HG03196 (cell line): ENCODE measurements at regions not wholly inside any gene's neighbourhood (a gene's known extent, or its start where the extent isn't known, plus 50 kb on each side); places are given as distances from the start of the nearest gene placed in this dataset.

Experiments used
- ATAC-seq: cut with Tn5 transposase; IDR thresholded peaks from one replicate; pipeline ENCODE4 v1.9.1; 2021; ENCODE audit not compliant: unreplicated experiment

- no peak for ATAC-seq
Observed at GRCh38 chr4:144302704-144303536, 162.4 kb upstream of the GYPA start.

GRCh38 chr4:144304025-144304424, 163.5 kb upstream of the GYPA start:
- ATAC-seq, result no peak

GRCh38 chr4:144310535-144310934, 170.0 kb upstream of the GYPA start:
- no peak for ATAC-seq

- ATAC-seq, result no peak
Observed at GRCh38 chr4:144313370-144313769, 172.9 kb upstream of the GYPA start.

- no peak for ATAC-seq
Observed at GRCh38 chr4:144316869-144317268, 176.4 kb upstream of the GYPA start.

- ATAC-seq, result no peak
Observed at GRCh38 chr4:144318797-144319196, 178.3 kb upstream of the GYPA start.

- no peak for ATAC-seq
Observed at GRCh38 chr4:144336633-144337032, 196.1 kb upstream of the GYPA start.

GRCh38 chr4:144338148-144338547, 197.6 kb upstream of the GYPA start:
- no peak for ATAC-seq

GRCh38 chr4:144338834-144339233, 198.3 kb upstream of the GYPA start:
- no peak for ATAC-seq

GRCh38 chr4:144340931-144341330, 200.4 kb upstream of the GYPA start:
- no peak for ATAC-seq

- no peak for ATAC-seq
Observed at GRCh38 chr4:144342949-144343760, 202.6 kb upstream of the GYPA start.

- no peak for ATAC-seq
Observed at GRCh38 chr4:144347121-144347520, 206.6 kb upstream of the GYPA start.

- ATAC-seq, result no peak
Observed at GRCh38 chr4:144350706-144351105, 210.2 kb upstream of the GYPA start.

- ATAC-seq, result no peak
Observed at GRCh38 chr4:144351306-144351705, 210.8 kb upstream of the GYPA start.

GRCh38 chr4:144353292-144353691, 212.8 kb upstream of the GYPA start:
- no peak for ATAC-seq

GRCh38 chr4:144355811-144356757, 215.6 kb upstream of the GYPA start:
- ATAC-seq, result peak; percentile 86

GRCh38 chr4:144356941-144357381, 216.4 kb upstream of the GYPA start:
- no peak for ATAC-seq

- ATAC-seq, result no peak
Observed at GRCh38 chr4:144357975-144358374, 217.5 kb upstream of the GYPA start.

- no peak for ATAC-seq
Observed at GRCh38 chr4:144360146-144360793, 219.8 kb upstream of the GYPA start.

GRCh38 chr4:144362366-144362765, 221.8 kb upstream of the GYPA start:
- ATAC-seq, result no peak
